Gastroesophageal sphincter (tissue), 3 donors: ENCODE measurements at regions not wholly inside any gene's neighbourhood (a gene's known extent, or its start where the extent isn't known, plus 50 kb on each side); places are given as distances from the start of the nearest gene placed in this dataset.

ENCODE experiments used
- EP300 ChIP-seq: sonication (generic); formaldehyde crosslinking; IDR thresholded peaks from one replicate; pipeline ENCODE4 v1.6.1; 2017; ENCODE audit warnings: antibody characterized with exemption, mild to moderate bottlenecking
- POLR2A ChIP-seq, 2 donors: fragments of 450-650 bp; IDR thresholded peaks; one replicate each; pipeline ENCODE4 v1.6.1; 2017; ENCODE audit warnings: antibody characterized with exemption in 2 of 2, mild to moderate bottlenecking in 2 of 2, moderate library complexity in 1 of 2
- TF ChIP-seq, protein P1 (sequence below), 4 experiments: fragments of 200-600 bp in 2 of 4; fragments of 450-650 bp in 2 of 4; sonication (generic) in 1 of 4; IDR thresholded peaks; one replicate each; pipeline ENCODE4 v1.5.1; 2017 to 2019; ENCODE audit warnings: antibody characterized with exemption in 4 of 4, mild to moderate bottlenecking in 2 of 4, moderate library complexity in 2 of 4

DNA sequence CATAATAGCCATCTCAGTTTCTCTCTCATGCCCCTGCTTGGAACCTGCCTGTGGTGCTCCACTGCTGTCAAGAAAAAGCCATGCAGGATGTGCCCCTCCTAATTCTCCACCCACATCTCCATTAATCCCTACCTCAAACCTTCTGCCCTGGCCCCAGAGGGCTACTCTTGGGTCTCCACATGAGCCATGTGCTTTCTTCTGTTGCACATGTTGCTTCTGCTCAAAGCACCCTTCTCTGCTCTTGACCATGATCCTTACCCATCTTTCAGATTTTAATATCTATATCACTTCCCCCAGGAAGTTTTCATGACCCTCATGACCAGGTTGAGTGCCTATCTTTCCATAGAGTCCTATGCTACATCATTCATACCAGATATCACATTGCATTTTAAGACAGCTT, 514.2 kb downstream of the RPS24 start:
- TF ChIP-seq POLR2A (IDR thresholded peaks at IDR 0.05) (no peak), EP300 (no peak)
- TF ChIP-seq, protein P1, sequence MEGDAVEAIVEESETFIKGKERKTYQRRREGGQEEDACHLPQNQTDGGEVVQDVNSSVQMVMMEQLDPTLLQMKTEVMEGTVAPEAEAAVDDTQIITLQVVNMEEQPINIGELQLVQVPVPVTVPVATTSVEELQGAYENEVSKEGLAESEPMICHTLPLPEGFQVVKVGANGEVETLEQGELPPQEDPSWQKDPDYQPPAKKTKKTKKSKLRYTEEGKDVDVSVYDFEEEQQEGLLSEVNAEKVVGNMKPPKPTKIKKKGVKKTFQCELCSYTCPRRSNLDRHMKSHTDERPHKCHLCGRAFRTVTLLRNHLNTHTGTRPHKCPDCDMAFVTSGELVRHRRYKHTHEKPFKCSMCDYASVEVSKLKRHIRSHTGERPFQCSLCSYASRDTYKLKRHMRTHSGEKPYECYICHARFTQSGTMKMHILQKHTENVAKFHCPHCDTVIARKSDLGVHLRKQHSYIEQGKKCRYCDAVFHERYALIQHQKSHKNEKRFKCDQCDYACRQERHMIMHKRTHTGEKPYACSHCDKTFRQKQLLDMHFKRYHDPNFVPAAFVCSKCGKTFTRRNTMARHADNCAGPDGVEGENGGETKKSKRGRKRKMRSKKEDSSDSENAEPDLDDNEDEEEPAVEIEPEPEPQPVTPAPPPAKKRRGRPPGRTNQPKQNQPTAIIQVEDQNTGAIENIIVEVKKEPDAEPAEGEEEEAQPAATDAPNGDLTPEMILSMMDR (IDR thresholded peaks at IDR 0.05), result no peak
